Neural progenitor cell (in vitro differentiated cells): ENCODE measurements at regions not wholly inside any gene's neighbourhood (a gene's known extent, or its start where the extent isn't known, plus 50 kb on each side); places are given as distances from the start of the nearest gene placed in this dataset.

Source experiments
- EZH2 ChIP-seq: fragments of 200-600 bp; sonication (generic); IDR thresholded peaks from 2 replicates; pipeline ENCODE4 v1.6.1; 2017; ENCODE audit warnings: antibody characterized with exemption, mild to moderate bottlenecking, moderate library complexity
- EZH2phosphoT487 ChIP-seq: fragments of 200-600 bp; sonication (generic); IDR thresholded peaks from 2 replicates; pipeline ENCODE4 v1.6.1; 2017; ENCODE audit warnings: antibody characterized with exemption
- TF ChIP-seq, protein P1 (sequence below): fragments of 200-600 bp; sonication (generic); IDR thresholded peaks from 2 replicates; pipeline ENCODE4 v1.5.1; 2017; ENCODE audit warnings: antibody characterized with exemption, mild to moderate bottlenecking

DNA sequence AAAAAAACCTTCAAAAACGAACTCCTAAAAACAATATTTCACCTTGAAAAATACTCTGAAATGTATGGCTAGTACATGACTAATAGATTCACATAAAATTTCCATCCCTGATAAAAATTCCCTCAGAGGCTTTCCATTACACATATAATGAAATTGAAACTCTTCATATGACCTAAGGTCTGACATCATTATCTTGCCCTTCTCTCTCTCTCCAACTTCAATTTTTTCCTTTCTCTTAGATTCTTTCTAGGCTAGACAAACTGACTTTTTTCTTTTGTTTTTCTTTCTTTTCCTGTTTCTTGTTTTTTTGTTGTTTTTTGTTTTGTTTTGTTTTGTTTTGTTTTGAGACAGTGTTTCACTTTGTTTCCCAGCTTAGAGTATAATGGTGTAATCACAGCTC is 1220.5 kb downstream of the ROBO2 start:
- TF ChIP-seq, protein P1, sequence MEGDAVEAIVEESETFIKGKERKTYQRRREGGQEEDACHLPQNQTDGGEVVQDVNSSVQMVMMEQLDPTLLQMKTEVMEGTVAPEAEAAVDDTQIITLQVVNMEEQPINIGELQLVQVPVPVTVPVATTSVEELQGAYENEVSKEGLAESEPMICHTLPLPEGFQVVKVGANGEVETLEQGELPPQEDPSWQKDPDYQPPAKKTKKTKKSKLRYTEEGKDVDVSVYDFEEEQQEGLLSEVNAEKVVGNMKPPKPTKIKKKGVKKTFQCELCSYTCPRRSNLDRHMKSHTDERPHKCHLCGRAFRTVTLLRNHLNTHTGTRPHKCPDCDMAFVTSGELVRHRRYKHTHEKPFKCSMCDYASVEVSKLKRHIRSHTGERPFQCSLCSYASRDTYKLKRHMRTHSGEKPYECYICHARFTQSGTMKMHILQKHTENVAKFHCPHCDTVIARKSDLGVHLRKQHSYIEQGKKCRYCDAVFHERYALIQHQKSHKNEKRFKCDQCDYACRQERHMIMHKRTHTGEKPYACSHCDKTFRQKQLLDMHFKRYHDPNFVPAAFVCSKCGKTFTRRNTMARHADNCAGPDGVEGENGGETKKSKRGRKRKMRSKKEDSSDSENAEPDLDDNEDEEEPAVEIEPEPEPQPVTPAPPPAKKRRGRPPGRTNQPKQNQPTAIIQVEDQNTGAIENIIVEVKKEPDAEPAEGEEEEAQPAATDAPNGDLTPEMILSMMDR = no peak
- no peak for TF ChIP-seq EZH2
- TF ChIP-seq EZH2phosphoT487 = no peak
